ENCODE measurements at regions not wholly inside any gene's neighbourhood (a gene's known extent, or its start where the extent isn't known, plus 50 kb on each side); places are given as distances from the start of the nearest gene placed in this dataset.
"Not testable (repeated sequence)": the region's sequence is repeated elsewhere in the genome, so short reads cannot be mapped to it uniquely, and the experiment has no call there.

DNA sequence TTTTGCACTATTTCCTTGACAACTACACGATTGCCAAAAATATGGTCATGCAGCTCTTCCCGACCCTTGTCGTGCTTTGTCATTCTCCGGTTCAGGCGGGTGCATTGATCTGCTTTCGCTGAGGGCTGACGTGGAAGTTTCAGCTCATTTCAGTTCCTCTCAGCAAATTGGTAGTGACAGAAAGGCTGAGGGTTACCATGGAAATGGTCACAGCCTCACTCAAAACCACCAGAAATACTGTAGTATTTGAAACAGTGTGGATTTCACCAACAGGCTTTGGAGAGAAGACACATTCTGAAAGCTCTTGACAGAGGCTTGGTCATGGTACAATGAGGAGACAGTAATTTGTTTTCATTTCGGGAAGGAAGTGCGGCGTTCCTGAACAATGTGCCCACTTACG is 99.7 kb upstream of the EXOC2 start:
- DNase-seq = no peak

GRCh38 chr6:788058-788457 is 95.1 kb upstream of the EXOC2 start:
- no peak for DNase-seq

- DNase-seq = no peak
These were observed 94.2 kb upstream of the EXOC2 start for GRCh38 chr6:786946-787763.

GRCh38 chr6:783966-784735 is 91.2 kb upstream of the EXOC2 start:
- no peak for DNase-seq

DNA sequence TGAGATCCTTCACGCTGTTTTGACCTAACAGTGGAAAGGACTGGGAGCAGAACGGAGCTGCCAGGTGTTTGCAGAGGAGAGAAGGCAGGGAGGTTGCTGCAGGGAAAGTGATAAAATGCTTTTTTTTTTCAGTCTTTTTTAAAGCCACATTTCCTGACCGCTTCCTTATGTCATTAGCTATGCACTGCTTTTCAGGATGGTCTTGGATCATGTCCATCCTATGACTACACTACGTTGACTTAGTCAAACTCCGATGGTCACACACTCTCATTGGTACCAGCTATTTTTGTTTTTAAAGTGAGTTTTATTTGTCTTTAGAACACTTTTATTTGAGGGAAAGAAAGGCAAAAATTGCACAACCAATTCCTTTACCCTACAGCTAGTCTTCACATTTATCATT is 89.2 kb upstream of the EXOC2 start:
- no peak for DNase-seq

GRCh38 chr6:781350-781961 is 88.5 kb upstream of the EXOC2 start:
- DNase-seq = no peak

GRCh38 chr6:780706-781105 is 87.8 kb upstream of the EXOC2 start:
- no peak for DNase-seq

- DNase-seq = no peak
These were observed 84.0 kb upstream of the EXOC2 start for GRCh38 chr6:776951-777350.

DNA sequence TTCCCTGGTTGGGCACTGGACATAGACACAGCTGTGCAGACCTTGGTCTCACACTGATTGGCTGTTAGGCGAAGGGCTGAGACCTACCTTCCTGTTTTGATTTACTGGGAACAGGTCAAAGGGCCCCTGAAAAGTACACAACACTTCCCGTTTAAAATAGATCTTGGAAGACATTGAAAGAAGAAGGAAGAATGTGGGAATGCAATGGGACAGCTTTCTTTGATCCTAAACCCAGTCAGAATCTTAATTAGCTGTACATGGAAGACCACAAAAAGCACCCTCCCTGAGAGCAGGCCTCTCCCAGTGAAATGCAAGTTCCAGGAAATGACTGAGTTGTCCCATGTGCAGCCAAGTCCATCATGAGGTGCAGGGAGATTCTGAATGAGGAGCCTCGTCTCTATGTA is 83.6 kb upstream of the EXOC2 start:
- DNase-seq = no peak

DNA sequence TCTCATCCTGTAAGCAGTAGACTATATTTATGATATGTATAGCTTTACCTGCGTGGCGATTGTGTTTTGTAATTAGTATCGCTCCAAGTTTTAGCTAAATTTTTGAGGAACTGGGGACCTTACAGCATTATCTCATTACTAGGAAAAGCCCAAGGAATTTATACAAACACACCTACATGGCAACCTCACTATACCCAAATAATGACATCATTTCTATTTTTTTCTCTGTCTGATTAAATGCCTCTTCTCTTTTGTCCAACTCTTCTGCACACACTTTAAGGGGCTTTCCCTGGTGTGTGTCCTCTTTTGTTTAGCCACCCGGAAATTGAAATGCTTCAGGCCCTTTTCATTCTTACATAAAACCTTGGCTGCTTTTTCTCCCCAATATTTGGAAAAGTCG is 82.9 kb upstream of the EXOC2 start:
- no peak for DNase-seq

- DNase-seq = not testable (repeated sequence)
These were observed 78.7 kb upstream of the EXOC2 start for GRCh38 chr6:771683-772082.

DNA sequence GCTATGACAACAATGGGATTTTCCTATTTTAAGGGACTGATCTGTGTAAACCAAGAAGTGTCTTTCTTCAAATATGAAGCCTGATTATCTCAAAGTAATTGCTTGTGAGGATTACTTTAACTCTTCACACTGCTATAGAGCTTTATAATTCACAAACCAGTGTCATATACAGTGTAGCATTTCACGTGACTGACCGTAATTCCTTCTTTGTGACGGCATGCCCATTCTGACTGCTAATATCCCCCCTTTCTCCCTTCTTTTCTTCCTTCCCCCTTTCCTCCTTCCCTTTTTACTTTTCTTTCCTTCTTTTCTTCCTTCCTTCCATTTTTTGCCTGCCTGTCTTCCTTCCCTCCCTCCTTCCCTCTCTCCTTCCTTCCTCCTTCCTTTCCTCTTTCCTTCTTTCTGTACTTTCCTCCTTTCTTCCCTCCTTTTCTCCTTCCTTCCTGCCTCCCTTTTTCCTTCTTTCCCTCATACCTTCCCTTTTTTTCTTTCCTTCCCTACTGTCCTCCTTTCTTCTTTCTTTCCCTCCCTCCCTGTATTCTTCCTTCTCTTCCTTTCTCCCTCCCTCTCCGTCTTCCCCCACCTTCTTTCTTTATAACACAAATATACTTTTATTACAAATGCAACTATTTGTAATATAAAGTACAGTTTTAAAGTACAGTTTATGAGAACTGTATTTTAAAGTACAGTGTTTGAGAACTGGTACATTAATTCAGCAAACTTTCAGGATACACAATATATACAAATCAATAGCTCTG is 75.0 kb upstream of the EXOC2 start:
- no peak for DNase-seq

DNA sequence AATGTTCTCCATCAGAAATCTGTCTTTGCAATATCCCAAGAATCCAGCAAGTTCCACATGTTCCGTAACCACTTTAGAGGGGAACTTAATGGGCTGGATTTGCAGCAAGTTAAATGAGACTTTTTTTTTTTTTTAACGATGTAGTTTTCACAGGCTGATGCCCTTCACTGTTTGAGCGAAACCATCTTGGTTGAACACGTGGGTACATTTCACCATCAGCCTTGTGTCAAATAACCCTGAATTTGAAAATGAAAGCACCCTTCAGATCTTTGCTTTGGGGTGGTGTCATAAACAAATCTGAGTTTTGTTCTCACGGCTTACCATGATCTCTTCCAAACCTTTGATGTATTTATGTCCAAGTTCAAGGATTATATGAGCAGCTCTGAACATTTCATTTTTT is 73.7 kb upstream of the EXOC2 start:
- no peak for DNase-seq

- no peak for DNase-seq
These were observed 69.1 kb upstream of the EXOC2 start for GRCh38 chr6:761997-762396.

DNA sequence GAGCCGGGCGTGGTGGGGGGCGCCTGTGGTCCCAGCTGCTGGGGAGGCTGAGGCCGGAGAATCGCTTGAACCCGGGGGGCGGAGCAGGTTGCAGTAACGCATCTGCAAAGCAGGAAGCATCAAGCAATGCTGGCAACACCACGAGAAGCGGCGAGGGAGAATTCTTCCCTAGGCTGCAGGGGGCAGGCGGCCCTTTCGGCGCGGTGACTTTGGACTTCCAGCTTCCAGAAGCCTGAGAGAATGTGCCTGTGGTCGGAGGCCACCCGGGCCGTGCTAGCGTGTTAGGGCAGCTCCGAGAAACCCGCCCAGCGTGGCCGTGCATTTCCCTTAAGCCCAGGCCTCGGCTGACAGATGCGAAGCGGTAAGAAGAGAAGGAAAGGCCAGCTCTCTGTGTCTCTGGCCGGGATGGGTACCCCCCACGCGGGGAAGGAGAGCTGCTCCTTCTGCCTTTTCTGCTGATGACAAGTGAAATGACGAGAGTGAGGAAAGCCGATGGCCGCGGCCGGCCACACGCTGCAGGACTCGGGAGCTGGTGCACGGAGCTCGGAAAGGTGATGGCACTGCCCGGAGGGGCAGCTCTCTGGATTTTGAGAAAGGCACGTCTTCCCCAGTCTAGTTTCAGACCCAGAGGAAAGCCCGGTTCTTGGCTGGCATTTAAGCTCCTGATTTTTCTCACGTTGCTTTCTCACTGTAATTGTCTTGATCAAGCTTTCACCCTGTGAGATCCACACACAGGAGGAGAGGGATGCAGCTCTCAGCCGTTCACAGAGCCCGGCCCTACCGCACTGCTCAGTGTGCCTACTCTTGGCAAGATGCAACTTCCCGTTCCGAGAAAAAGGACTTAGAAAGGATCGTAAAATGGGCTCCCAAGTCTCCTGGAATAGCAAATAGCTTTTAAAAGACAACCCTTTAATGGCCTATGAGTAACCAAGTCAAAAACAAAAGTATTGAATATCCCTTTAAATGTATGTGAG is 68.3 kb upstream of the EXOC2 start:
- DNase-seq = no peak

- DNase-seq = no peak
These were observed 66.8 kb upstream of the EXOC2 start for GRCh38 chr6:759729-760128.

DNA sequence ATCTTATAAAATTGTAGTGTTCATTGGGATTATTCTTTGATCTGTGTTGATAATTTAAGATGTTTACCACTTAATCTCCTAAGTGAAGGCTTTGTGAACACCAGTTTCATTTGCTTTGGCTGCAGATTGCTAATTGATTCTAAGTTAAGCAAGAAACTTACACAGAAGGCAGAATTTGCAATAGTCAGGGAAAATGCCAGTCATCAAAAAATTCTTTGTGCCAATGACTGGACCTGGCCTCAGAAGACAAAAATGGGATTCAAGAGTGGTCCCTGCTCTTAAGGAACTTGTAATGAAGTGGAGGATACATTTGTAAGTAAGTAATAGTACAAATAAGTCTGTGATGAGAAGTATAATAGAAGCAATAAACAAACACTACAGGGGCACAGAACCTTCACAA is 63.3 kb upstream of the EXOC2 start:
- no peak for DNase-seq

- no peak for DNase-seq
These were observed 61.3 kb upstream of the EXOC2 start for GRCh38 chr6:754202-754601.

- no peak for DNase-seq
These were observed 60.5 kb upstream of the EXOC2 start for GRCh38 chr6:753486-753885.

- DNase-seq = no peak
These were observed 59.5 kb upstream of the EXOC2 start for GRCh38 chr6:752438-752837.

DNA sequence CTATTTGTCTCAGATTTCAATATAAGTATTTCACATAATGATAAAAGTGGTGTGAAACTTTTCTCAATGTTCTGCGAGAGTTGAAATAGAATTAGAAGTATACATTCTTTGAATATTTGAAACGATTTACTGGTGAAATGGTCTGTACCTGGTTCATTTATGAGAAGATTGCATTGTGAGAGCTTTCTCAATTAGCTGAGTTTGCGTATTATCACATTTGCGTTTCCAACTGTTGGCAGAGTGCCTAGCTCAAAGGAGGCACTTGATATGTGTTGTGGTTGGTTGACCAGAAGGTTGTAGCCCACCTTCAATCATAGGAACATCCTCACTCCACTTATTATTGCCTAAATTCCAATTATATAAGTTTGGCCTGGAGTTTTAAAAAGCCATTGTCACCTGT is 58.8 kb upstream of the EXOC2 start:
- no peak for DNase-seq

GRCh38 chr6:747921-748320 is 55.0 kb upstream of the EXOC2 start:
- DNase-seq = no peak
